ENCODE measurements at regions not wholly inside any gene's neighbourhood (a gene's known extent, or its start where the extent isn't known, plus 50 kb on each side); places are given as distances from the start of the nearest gene placed in this dataset.

DNA sequence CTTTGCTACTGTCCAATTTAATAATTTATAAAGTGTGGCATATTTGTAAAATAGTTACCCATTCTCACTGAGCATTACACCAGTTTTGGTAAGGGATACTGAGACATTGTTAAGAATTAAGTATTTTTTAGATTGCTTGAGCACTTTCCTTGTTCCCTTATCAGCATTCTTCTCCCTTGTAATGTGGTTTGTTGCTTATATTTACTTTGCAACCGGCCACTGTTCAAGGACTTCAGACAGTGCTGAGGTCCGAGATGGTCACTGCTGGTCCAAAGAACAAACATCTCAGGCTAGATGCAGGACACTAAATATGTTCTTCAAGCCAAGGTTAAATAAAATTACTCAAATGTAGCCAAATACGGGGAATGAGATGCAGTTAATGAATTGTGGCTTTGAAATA lies 161.4 kb downstream of the TM9SF2 start:
- TF ChIP-seq, protein P1, sequence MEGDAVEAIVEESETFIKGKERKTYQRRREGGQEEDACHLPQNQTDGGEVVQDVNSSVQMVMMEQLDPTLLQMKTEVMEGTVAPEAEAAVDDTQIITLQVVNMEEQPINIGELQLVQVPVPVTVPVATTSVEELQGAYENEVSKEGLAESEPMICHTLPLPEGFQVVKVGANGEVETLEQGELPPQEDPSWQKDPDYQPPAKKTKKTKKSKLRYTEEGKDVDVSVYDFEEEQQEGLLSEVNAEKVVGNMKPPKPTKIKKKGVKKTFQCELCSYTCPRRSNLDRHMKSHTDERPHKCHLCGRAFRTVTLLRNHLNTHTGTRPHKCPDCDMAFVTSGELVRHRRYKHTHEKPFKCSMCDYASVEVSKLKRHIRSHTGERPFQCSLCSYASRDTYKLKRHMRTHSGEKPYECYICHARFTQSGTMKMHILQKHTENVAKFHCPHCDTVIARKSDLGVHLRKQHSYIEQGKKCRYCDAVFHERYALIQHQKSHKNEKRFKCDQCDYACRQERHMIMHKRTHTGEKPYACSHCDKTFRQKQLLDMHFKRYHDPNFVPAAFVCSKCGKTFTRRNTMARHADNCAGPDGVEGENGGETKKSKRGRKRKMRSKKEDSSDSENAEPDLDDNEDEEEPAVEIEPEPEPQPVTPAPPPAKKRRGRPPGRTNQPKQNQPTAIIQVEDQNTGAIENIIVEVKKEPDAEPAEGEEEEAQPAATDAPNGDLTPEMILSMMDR (conservative IDR thresholded peaks at IDR 0.05; ENCODE audit: low read length): no peak
- no peak for TF ChIP-seq EZH2phosphoT487 (IDR thresholded peaks at IDR 0.05; ENCODE audit: borderline replicate concordance)

Measured in Loucy (cell line).